RCC 7860 (cell line): ENCODE measurements at regions not wholly inside any gene's neighbourhood (a gene's known extent, or its start where the extent isn't known, plus 50 kb on each side); places are given as distances from the start of the nearest gene placed in this dataset.

Experiments
- DNase-seq: peaks from one replicate; pipeline ENCODE4 v3.0.0-alpha.2; 2015; ENCODE audit warnings: low spot score
- FAIRE-seq: peaks from 2 replicates; lab custom pipeline; 2012; peaks lifted over from hg19 to GRCh38; lab: Jason Lieb, UNC

- DNase-seq (peak; percentile 26), FAIRE-seq (no peak)
Measured at GRCh38 chr17:65278050-65278819, 141.1 kb downstream of the RGS9 start.

DNA sequence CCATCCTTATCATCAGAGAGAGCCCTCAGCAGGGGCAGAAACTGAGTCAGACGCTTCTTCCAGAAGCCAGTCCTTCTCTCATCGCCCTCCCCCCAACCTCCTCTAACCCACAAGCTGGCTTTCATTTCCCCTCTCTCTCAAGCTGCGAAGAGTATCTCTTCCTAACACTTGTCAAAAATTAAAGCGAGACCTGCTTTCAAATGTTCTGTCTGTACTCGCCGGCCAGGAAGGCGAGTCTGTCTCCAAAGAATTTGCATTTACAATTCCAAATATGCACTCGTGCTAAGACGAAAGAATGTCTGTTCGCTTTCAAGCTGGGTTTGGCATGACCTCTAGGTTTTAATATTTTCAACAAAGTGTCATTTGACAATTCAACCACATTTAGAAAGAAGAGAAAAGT, 140.4 kb downstream of the RGS9 start:
- no peak for FAIRE-seq

More for the DNA sequence above, 140.4 kb downstream of the RGS9 start:
- no peak for DNase-seq
